CD14-positive monocyte (primary cell): ENCODE measurements at regions not wholly inside any gene's neighbourhood (a gene's known extent, or its start where the extent isn't known, plus 50 kb on each side); places are given as distances from the start of the nearest gene placed in this dataset.
A peak's percentile ranks its signal among the peaks of the same experiment; 100 is the strongest.

Experiments used
- DNase-seq, 3 donors: peaks; one replicate each; pipeline ENCODE4 v3.0.0-alpha.2; 2011 to 2022
- H2AFZ ChIP-seq: 2 replicates; pipeline ENCODE4 v1.6.0; 2012; ENCODE audit warnings: mild to moderate bottlenecking, low read depth, low read length, inconsistent platforms; ENCODE audit not compliant: insufficient read depth, poor library complexity, severe bottlenecking
- H3K27ac ChIP-seq, 2 donors: 1 replicate in 1 of 2; 2 replicates in 1 of 2; pipeline ENCODE4 v1.5.1; 2012 to 2013; ENCODE audit warnings: low read length in 2 of 2, control low read depth in 1 of 2, inconsistent platforms in 1 of 2, low read depth in 1 of 2, mild to moderate bottlenecking in 1 of 2
- H3K27me3 ChIP-seq, 2 donors: one replicate each; pipeline versions ENCODE4 v1.6.0 to v1.6.1; 2011 to 2013; ENCODE audit warnings: low read length in 2 of 2; ENCODE audit not compliant: control insufficient read depth in 2 of 2, insufficient read depth in 2 of 2
- H3K36me3 ChIP-seq, 2 donors: replicated peaks in 1 of 2; 1 replicate in 1 of 2; 2 replicates in 1 of 2; pipeline versions ENCODE4 v1.5.1 to v1.6.1; 2012 to 2013; ENCODE audit warnings: low read length in 2 of 2, control low read depth in 1 of 2, inconsistent platforms in 1 of 2, mild to moderate bottlenecking in 1 of 2; ENCODE audit not compliant: insufficient read depth in 2 of 2, control insufficient read depth in 1 of 2
- H3K4me1 ChIP-seq, 2 donors: 1 replicate in 1 of 2; 2 replicates in 1 of 2; pipeline versions ENCODE4 v1.5.1 to v1.6.1; 2012 to 2013; ENCODE audit warnings: low read length in 2 of 2, control low read depth in 1 of 2, inconsistent platforms in 1 of 2, mild to moderate bottlenecking in 1 of 2, moderate library complexity in 1 of 2; ENCODE audit not compliant: insufficient read depth in 2 of 2, control insufficient read depth in 1 of 2
- H3K4me2 ChIP-seq: replicated peaks from 2 replicates; pipeline ENCODE3; 2012; ENCODE audit warnings: low read length, moderate library complexity, mild to moderate bottlenecking; ENCODE audit not compliant: poor library complexity, severe bottlenecking; ENCODE audit errors: extremely low read depth
- H3K4me3 ChIP-seq, 3 experiments: fragments of 200-600 bp in 1 of 3; sonication (generic) in 1 of 3; replicated peaks in 1 of 3; 1 replicate in 2 of 3; 2 replicates in 1 of 3; pipeline ENCODE4 v1.5.1; 2011 to 2013; ENCODE audit warnings: low read length in 3 of 3, mild to moderate bottlenecking in 3 of 3, control low read depth in 2 of 3, low read depth in 2 of 3, inconsistent platforms in 1 of 3, moderate library complexity in 1 of 3
- H3K79me2 ChIP-seq: 2 replicates; pipeline ENCODE4 v1.6.0; 2012; ENCODE audit warnings: mild to moderate bottlenecking, control low read depth, inconsistent platforms, low read length, moderate library complexity; ENCODE audit not compliant: insufficient read depth
- H3K9ac ChIP-seq: 2 replicates; pipeline ENCODE4 v1.6.0; 2017; ENCODE audit warnings: low read length, mild to moderate bottlenecking; ENCODE audit not compliant: insufficient read depth, poor library complexity, severe bottlenecking
- H3K9me3 ChIP-seq, 2 donors: replicated peaks in 1 of 2; 1 replicate in 1 of 2; 2 replicates in 1 of 2; pipeline versions ENCODE4 v1.5.1 to v1.6.1; 2012 to 2013; ENCODE audit warnings: low read length in 2 of 2, control low read depth in 1 of 2; ENCODE audit not compliant: control insufficient read depth in 1 of 2, insufficient read depth in 1 of 2
- H4K20me1 ChIP-seq: 2 replicates; pipeline ENCODE4 v1.6.0; 2012; ENCODE audit warnings: mild to moderate bottlenecking, low read length, control low read depth, moderate library complexity; ENCODE audit not compliant: insufficient read depth
- H3K27ac Mint-ChIP-seq, 7 donors: one replicate each; pipeline ENCODE4 v1.8.0; 2020; ENCODE audit warnings: mild to moderate bottlenecking in 7 of 7, mixed read lengths in 7 of 7, moderate library complexity in 6 of 7, inconsistent platforms in 2 of 7
- H3K27me3 Mint-ChIP-seq, 3 donors: one replicate each; pipeline ENCODE4 v1.8.0; 2021 to 2022; ENCODE audit warnings: low read depth in 3 of 3, mild to moderate bottlenecking in 3 of 3, mixed read lengths in 3 of 3, moderate library complexity in 3 of 3, inconsistent platforms in 1 of 3
- H3K36me3 Mint-ChIP-seq, 2 donors: one replicate each; pipeline ENCODE4 v1.8.0; 2020; ENCODE audit warnings: mixed read lengths in 2 of 2, inconsistent platforms in 1 of 2, mild to moderate bottlenecking in 1 of 2
- H3K4me1 Mint-ChIP-seq: one replicate; pipeline ENCODE4 v1.8.0; 2020; ENCODE audit warnings: mild to moderate bottlenecking, mixed read lengths
- H3K4me3 Mint-ChIP-seq, 2 donors: one replicate each; pipeline ENCODE4 v1.8.0; 2020; ENCODE audit warnings: mild to moderate bottlenecking in 2 of 2, mixed read lengths in 2 of 2, moderate library complexity in 1 of 2
- H3K9me3 Mint-ChIP-seq, 7 donors: one replicate each; pipeline ENCODE4 v1.8.0; 2020 to 2022; ENCODE audit warnings: mixed read lengths in 7 of 7, mild to moderate bottlenecking in 6 of 7, moderate library complexity in 6 of 7, inconsistent platforms in 2 of 7
- CTCF ChIP-seq: fragments of 200-600 bp; IDR thresholded peaks from one replicate; pipeline ENCODE4 v1.8.0; 2022; ENCODE audit warnings: antibody characterized with exemption, mild to moderate bottlenecking
- WGBS: methylation state at CpG from one replicate; pipeline ENCODE4 v1.1.5; 2013; ENCODE audit warnings: missing lambda C conversion rate; ENCODE audit not compliant: insufficient coverage; 5-methylcytosine and 5-hydroxymethylcytosine counted together
- intact Hi-C, 2 donors: fragments of 100-400 bp; cut with micrococcal nuclease; formaldehyde crosslinking; loops; one replicate each; pipeline versions ENCODE4 v1.15.0 to v1.15.1; 2023

GRCh38 chr2:60317844-60318243 lies 235.6 kb downstream of the BCL11A start:
- Histone ChIP-seq H4K20me1 (no peaks in the 10 kb centered on the region), H3K9me3 (no peaks in the 10 kb centered on the region), H3K27me3 (no peaks in the 10 kb centered on the region), H2AFZ (peak overlapping the region; percentile 35), H3K4me2 (peak overlapping the region; percentile 62), H3K27ac (peak overlapping the region in 1 of 2 donors; percentile 51), H3K79me2 (no peaks in the 10 kb centered on the region), H3K9ac (no peak overlapping the region), H3K4me3 (peak overlapping the region in 1 of 3 experiments; percentile 38), H3K4me1 (peaks cover 24 to 29% of the 10 kb centered on the region in 2 donors), H3K36me3 (no peaks in the 10 kb centered on the region)
- Mint-ChIP-seq H3K4me1 (peaks cover 39% of the 10 kb centered on the region), H3K9me3 (no peaks in the 10 kb centered on the region), H3K27me3 (peaks cover 0 to 3% (median 0%) of the 10 kb centered on the region in 3 donors), H3K27ac (peak overlapping the region; percentile 2 to 74 (median 65)), H3K36me3 (no peaks in the 10 kb centered on the region), H3K4me3 (peak overlapping the region; percentile 28 to 82)
- no peak for TF ChIP-seq CTCF
- DNase-seq, result peak; percentile 30 to 44 (median 34)
- intact Hi-C loops, result no loop called here
- 73% methylated on average over 2 of the region's 8 CpGs for WGBS

- Histone ChIP-seq H3K9ac (no peak overlapping the region), H3K36me3 (no peaks in the 10 kb centered on the region), H3K4me2 (no peak overlapping the region), H3K4me1 (peaks cover 24 to 29% of the 10 kb centered on the region in 2 donors), H3K27ac (no peak overlapping the region), H3K79me2 (no peaks in the 10 kb centered on the region), H2AFZ (no peak overlapping the region), H3K27me3 (no peaks in the 10 kb centered on the region), H3K4me3 (no peak overlapping the region), H3K9me3 (no peaks in the 10 kb centered on the region), H4K20me1 (no peaks in the 10 kb centered on the region)
- WGBS, result 71% methylated on average over 1 of the region's 2 CpGs
- H3K4me3 Mint-ChIP-seq, result no peak overlapping the region
- no peaks in the 10 kb centered on the region for H3K36me3 Mint-ChIP-seq
- peak overlapping the region in 1 of 7 donors; percentile 23 for H3K27ac Mint-ChIP-seq
- no peak for TF ChIP-seq CTCF
- H3K27me3 Mint-ChIP-seq, result peaks cover 0 to 3% (median 0%) of the 10 kb centered on the region in 3 donors
- peaks cover 39% of the 10 kb centered on the region for H3K4me1 Mint-ChIP-seq
- intact Hi-C loops, result no loop called here
- no peaks in the 10 kb centered on the region for H3K9me3 Mint-ChIP-seq
- no peak for DNase-seq
Measured at GRCh38 chr2:60317034-60317386, 236.4 kb downstream of the BCL11A start.
